HepG2 (cell line): ENCODE measurements at regions not wholly inside any gene's neighbourhood (a gene's known extent, or its start where the extent isn't known, plus 50 kb on each side); places are given as distances from the start of the nearest gene placed in this dataset.

Source experiments
- CCAR2 ChIP-seq: fragments of 200-400 bp; formaldehyde crosslinking; optimal IDR thresholded peaks from 2 replicates; pipeline ENCODE3; 2018; ENCODE audit warnings: low read depth, mild to moderate bottlenecking, low read length, moderate library complexity
- NR1H2 ChIP-seq: sonication (generic); formaldehyde crosslinking; IDR thresholded peaks from 2 replicates; pipeline ENCODE4 v1.8.1; 2022; ENCODE audit warnings: low read depth, missing genetic modification reagents, borderline replicate concordance
- SAFB2 ChIP-seq: sonication (generic); formaldehyde crosslinking; IDR thresholded peaks from 2 replicates; pipeline ENCODE4 v1.5.1; 2020; ENCODE audit warnings: missing genetic modification reagents, low read depth, mild to moderate bottlenecking, borderline replicate concordance
- STAG1 ChIP-seq: sonication (generic); formaldehyde crosslinking; IDR thresholded peaks from 2 replicates; pipeline ENCODE4 v1.4.0; 2020; ENCODE audit warnings: missing genetic modification reagents
- ZBTB38 ChIP-seq: sonication (generic); formaldehyde crosslinking; IDR thresholded peaks from 2 replicates; pipeline ENCODE4 v1.5.1; 2020; ENCODE audit warnings: mild to moderate bottlenecking, missing genetic modification reagents
- ZNF333 ChIP-seq: sonication (generic); formaldehyde crosslinking; IDR thresholded peaks from 2 replicates; pipeline ENCODE4 v1.4.0; 2020; ENCODE audit warnings: mild to moderate bottlenecking, missing genetic modification reagents, borderline replicate concordance
- TF ChIP-seq, protein P1 (sequence below): sonication (generic); formaldehyde crosslinking; IDR thresholded peaks from 2 replicates; pipeline ENCODE4 v1.4.0; 2020; ENCODE audit warnings: missing genetic modification reagents, borderline replicate concordance
- TF ChIP-seq, protein P2 (sequence below): IDR thresholded peaks from 2 replicates; pipeline ENCODE4 v1.4.0; 2020; ENCODE audit warnings: mild to moderate bottlenecking, missing genetic modification reagents
- TF ChIP-seq, protein P3 (sequence below): sonication (generic); formaldehyde crosslinking; IDR thresholded peaks from 2 replicates; pipeline ENCODE4 v1.8.0; 2022; ENCODE audit warnings: missing genetic modification reagents, mild to moderate bottlenecking, moderate library complexity, borderline replicate concordance
- TF ChIP-seq, protein P4 (sequence below): sonication (generic); formaldehyde crosslinking; IDR thresholded peaks from 2 replicates; pipeline ENCODE4 v1.4.0; 2020; ENCODE audit warnings: low read depth, missing genetic modification reagents

DNA sequence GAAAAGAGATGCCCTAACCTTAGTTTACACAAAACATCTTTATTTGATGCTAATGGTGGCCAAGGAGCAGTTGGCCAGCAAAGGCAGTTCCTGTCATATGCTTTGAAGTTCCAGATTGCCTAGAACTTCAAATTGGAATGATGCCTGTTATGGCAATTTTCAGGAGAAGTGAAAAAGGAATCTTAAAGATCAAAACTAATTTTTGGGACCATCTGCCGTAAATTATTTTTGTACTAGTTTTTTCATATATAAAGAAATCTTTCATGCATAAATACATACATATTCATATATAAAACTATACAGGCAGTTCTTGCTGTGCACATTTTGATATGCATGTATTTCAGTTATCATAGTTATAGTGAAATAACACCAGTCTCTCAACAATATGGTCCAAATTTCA lies 1185.6 kb upstream of the FAM98A start:
- no peak for TF ChIP-seq ZNF333 (CRISPR knock-in tag)
- TF ChIP-seq SAFB2 (CRISPR knock-in tag) = no peak
- TF ChIP-seq NR1H2 (CRISPR knock-in tag) = no peak
- TF ChIP-seq, protein P1, sequence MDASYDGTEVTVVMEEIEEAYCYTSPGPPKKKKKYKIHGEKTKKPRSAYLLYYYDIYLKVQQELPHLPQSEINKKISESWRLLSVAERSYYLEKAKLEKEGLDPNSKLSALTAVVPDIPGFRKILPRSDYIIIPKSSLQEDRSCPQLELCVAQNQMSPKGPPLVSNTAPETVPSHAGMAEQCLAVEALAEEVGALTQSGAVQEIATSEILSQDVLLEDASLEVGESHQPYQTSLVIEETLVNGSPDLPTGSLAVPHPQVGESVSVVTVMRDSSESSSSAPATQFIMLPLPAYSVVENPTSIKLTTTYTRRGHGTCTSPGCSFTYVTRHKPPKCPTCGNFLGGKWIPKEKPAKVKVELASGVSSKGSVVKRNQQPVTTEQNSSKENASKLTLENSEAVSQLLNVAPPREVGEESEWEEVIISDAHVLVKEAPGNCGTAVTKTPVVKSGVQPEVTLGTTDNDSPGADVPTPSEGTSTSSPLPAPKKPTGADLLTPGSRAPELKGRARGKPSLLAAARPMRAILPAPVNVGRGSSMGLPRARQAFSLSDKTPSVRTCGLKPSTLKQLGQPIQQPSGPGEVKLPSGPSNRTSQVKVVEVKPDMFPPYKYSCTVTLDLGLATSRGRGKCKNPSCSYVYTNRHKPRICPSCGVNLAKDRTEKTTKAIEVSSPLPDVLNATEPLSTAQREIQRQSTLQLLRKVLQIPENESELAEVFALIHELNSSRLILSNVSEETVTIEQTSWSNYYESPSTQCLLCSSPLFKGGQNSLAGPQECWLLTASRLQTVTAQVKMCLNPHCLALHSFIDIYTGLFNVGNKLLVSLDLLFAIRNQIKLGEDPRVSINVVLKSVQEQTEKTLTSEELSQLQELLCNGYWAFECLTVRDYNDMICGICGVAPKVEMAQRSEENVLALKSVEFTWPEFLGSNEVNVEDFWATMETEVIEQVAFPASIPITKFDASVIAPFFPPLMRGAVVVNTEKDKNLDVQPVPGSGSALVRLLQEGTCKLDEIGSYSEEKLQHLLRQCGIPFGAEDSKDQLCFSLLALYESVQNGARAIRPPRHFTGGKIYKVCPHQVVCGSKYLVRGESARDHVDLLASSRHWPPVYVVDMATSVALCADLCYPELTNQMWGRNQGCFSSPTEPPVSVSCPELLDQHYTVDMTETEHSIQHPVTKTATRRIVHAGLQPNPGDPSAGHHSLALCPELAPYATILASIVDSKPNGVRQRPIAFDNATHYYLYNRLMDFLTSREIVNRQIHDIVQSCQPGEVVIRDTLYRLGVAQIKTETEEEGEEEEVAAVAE (CRISPR knock-in tag) = no peak
- TF ChIP-seq, protein P2, sequence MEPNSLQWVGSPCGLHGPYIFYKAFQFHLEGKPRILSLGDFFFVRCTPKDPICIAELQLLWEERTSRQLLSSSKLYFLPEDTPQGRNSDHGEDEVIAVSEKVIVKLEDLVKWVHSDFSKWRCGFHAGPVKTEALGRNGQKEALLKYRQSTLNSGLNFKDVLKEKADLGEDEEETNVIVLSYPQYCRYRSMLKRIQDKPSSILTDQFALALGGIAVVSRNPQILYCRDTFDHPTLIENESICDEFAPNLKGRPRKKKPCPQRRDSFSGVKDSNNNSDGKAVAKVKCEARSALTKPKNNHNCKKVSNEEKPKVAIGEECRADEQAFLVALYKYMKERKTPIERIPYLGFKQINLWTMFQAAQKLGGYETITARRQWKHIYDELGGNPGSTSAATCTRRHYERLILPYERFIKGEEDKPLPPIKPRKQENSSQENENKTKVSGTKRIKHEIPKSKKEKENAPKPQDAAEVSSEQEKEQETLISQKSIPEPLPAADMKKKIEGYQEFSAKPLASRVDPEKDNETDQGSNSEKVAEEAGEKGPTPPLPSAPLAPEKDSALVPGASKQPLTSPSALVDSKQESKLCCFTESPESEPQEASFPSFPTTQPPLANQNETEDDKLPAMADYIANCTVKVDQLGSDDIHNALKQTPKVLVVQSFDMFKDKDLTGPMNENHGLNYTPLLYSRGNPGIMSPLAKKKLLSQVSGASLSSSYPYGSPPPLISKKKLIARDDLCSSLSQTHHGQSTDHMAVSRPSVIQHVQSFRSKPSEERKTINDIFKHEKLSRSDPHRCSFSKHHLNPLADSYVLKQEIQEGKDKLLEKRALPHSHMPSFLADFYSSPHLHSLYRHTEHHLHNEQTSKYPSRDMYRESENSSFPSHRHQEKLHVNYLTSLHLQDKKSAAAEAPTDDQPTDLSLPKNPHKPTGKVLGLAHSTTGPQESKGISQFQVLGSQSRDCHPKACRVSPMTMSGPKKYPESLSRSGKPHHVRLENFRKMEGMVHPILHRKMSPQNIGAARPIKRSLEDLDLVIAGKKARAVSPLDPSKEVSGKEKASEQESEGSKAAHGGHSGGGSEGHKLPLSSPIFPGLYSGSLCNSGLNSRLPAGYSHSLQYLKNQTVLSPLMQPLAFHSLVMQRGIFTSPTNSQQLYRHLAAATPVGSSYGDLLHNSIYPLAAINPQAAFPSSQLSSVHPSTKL (CRISPR knock-in tag) = no peak
- TF ChIP-seq, protein P3, sequence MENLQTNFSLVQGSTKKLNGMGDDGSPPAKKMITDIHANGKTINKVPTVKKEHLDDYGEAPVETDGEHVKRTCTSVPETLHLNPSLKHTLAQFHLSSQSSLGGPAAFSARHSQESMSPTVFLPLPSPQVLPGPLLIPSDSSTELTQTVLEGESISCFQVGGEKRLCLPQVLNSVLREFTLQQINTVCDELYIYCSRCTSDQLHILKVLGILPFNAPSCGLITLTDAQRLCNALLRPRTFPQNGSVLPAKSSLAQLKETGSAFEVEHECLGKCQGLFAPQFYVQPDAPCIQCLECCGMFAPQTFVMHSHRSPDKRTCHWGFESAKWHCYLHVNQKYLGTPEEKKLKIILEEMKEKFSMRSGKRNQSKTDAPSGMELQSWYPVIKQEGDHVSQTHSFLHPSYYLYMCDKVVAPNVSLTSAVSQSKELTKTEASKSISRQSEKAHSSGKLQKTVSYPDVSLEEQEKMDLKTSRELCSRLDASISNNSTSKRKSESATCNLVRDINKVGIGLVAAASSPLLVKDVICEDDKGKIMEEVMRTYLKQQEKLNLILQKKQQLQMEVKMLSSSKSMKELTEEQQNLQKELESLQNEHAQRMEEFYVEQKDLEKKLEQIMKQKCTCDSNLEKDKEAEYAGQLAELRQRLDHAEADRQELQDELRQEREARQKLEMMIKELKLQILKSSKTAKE (CRISPR knock-in tag) = no peak
- no peak for TF ChIP-seq STAG1
- TF ChIP-seq CCAR2 = no peak
- TF ChIP-seq, protein P4, sequence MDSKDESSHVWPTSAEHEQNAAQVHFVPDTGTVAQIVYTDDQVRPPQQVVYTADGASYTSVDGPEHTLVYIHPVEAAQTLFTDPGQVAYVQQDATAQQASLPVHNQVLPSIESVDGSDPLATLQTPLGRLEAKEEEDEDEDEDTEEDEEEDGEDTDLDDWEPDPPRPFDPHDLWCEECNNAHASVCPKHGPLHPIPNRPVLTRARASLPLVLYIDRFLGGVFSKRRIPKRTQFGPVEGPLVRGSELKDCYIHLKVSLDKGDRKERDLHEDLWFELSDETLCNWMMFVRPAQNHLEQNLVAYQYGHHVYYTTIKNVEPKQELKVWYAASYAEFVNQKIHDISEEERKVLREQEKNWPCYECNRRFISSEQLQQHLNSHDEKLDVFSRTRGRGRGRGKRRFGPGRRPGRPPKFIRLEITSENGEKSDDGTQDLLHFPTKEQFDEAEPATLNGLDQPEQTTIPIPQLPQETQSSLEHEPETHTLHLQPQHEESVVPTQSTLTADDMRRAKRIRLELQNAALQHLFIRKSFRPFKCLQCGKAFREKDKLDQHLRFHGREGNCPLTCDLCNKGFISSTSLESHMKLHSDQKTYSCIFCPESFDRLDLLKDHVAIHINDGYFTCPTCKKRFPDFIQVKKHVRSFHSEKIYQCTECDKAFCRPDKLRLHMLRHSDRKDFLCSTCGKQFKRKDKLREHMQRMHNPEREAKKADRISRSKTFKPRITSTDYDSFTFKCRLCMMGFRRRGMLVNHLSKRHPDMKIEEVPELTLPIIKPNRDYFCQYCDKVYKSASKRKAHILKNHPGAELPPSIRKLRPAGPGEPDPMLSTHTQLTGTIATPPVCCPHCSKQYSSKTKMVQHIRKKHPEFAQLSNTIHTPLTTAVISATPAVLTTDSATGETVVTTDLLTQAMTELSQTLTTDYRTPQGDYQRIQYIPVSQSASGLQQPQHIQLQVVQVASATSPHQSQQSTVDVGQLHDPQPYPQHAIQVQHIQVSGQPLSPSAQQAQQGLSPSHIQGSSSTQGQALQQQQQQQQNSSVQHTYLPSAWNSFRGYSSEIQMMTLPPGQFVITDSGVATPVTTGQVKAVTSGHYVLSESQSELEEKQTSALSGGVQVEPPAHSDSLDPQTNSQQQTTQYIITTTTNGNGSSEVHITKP = no peak
- no peak for TF ChIP-seq ZBTB38
